Testis (tissue), 2 donors: ENCODE measurements at regions not wholly inside any gene's neighbourhood (a gene's known extent, or its start where the extent isn't known, plus 50 kb on each side); places are given as distances from the start of the nearest gene placed in this dataset.

Experiments used
- CTCF ChIP-seq, 3 experiments: fragments of 450-650 bp in 2 of 3; fragments of 200-600 bp in 1 of 3; sonication (generic) in 1 of 3; IDR thresholded peaks; one replicate each; pipeline ENCODE4 v1.5.1; 2016 to 2019; ENCODE audit warnings: antibody characterized with exemption in 3 of 3, mild to moderate bottlenecking in 2 of 3, moderate library complexity in 1 of 3
- POLR2A ChIP-seq: fragments of 450-650 bp; IDR thresholded peaks from one replicate; pipeline ENCODE4 v1.6.1; 2017; ENCODE audit warnings: antibody characterized with exemption, mild to moderate bottlenecking, moderate library complexity

- TF ChIP-seq POLR2A (no peak), CTCF (IDR thresholded peaks at IDR 0.05) (no peak)
Measured at GRCh38 chr1:82420584-82420983, 619.9 kb downstream of the ADGRL2 start.
